ENCODE measurements at regions not wholly inside any gene's neighbourhood (a gene's known extent, or its start where the extent isn't known, plus 50 kb on each side); places are given as distances from the start of the nearest gene placed in this dataset.

DNA sequence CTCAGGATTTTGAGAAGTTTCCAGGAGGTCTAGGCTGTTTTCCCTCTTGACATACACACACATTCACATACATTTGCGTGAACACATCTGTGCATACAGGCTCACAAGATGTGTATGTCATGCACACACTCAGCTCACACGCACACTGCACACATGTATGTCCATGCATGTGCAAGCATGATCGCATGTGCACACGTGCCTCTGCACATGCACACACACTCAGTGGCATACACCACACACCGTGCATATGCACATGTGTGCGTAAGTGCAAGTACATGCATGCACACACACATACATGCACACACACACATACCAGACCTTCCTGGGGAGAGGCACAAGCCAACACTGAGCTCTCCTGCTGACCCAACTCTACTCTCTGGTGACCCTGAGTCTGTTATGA lies 171.4 kb downstream of the RBFOX3 start:
- no peak for TF ChIP-seq POLR2A (IDR thresholded peaks at IDR 0.05)
- TF ChIP-seq, protein P1, sequence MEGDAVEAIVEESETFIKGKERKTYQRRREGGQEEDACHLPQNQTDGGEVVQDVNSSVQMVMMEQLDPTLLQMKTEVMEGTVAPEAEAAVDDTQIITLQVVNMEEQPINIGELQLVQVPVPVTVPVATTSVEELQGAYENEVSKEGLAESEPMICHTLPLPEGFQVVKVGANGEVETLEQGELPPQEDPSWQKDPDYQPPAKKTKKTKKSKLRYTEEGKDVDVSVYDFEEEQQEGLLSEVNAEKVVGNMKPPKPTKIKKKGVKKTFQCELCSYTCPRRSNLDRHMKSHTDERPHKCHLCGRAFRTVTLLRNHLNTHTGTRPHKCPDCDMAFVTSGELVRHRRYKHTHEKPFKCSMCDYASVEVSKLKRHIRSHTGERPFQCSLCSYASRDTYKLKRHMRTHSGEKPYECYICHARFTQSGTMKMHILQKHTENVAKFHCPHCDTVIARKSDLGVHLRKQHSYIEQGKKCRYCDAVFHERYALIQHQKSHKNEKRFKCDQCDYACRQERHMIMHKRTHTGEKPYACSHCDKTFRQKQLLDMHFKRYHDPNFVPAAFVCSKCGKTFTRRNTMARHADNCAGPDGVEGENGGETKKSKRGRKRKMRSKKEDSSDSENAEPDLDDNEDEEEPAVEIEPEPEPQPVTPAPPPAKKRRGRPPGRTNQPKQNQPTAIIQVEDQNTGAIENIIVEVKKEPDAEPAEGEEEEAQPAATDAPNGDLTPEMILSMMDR (IDR thresholded peaks at IDR 0.05) = no peak
